Left cardiac atrium (tissue), 4 donors: ENCODE measurements at regions not wholly inside any gene's neighbourhood (a gene's known extent, or its start where the extent isn't known, plus 50 kb on each side); places are given as distances from the start of the nearest gene placed in this dataset.
"Not testable (repeated sequence)": the region's sequence is repeated elsewhere in the genome, so short reads cannot be mapped to it uniquely, and the experiment has no call there.

ENCODE experiments used
- ATAC-seq, 2 donors: fragments of 200-7000 bp; cut with Tn5 transposase; one replicate each; pipeline ENCODE4 v1.9.1; 2020; ENCODE audit warnings: mild to moderate bottlenecking in 2 of 2, moderate library complexity in 2 of 2
- DNase-seq: peaks from one replicate; pipeline ENCODE4 v3.0.0-alpha.2; 2020
- intact Hi-C, 2 donors: fragments of 100-400 bp; cut with DNase I; formaldehyde crosslinking; loops; one replicate each; pipeline versions ENCODE4 v1.14.1 to v1.15.1; 2022 to 2023
- donor health status: DM: no; HTN: yes; CAD: no.
- donor health status: DM: no; HTN: yes; CAD: no; lungs with severe emphysema.
- donor health status: DM: yes; HTN: yes; CAD: no.
- donor health status: Dilated cardiomyopathy.

GRCh38 chrX:7432901-7433300 is 284.9 kb upstream of the PUDP start:
- no peak for ATAC-seq
- intact Hi-C loops = no loop called here
- no peak for DNase-seq

DNA sequence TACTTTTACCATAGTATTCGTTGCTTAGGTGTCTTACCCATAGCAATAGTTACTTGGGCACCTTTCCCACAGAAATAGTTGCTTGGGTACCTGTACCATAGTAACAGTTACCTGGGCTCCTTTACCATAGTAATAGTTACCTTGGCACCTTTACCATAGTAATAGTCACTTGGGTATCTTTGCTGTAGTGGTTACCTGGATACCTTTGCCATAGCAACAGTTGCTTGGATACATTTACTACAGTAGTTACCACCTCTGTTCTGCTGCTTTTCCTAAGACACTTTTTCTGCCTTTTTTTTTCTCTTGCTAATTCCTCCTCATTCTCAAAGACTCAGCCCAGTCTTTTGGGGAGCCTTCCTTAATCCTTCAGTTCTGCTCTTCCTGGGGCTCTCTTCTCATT is 272.8 kb upstream of the PUDP start:
- no peak for ATAC-seq
- intact Hi-C loops = no loop called here
- no peak for DNase-seq

DNA sequence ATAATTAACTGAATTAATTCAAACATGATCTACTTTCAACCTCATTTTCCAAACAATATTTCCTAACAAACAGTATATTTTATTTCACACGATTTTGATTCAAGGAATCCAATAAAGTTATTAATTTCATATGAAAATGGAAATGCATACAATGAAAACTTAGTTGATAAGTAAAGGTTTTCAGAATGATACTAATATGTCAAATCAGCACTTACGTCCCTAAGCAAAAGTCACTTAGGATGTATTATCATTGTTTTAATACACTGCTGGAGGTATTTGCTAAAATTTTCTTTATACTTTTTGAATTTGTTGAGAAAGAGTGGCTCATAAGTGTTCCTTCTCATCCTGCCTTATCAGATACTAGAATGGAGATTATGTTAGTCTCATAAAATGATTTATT is 266.8 kb upstream of the PUDP start:
- DNase-seq (no peak), ATAC-seq (no peak)
- intact Hi-C loops = no loop called here

GRCh38 chrX:7412840-7413239 is 264.9 kb upstream of the PUDP start:
- DNase-seq = no peak
- no peak for ATAC-seq
- intact Hi-C loops = no loop called here

- ATAC-seq (no peak), DNase-seq (no peak)
- intact Hi-C loops = no loop called here
Measured at GRCh38 chrX:7409866-7410265, 261.9 kb upstream of the PUDP start.

DNA sequence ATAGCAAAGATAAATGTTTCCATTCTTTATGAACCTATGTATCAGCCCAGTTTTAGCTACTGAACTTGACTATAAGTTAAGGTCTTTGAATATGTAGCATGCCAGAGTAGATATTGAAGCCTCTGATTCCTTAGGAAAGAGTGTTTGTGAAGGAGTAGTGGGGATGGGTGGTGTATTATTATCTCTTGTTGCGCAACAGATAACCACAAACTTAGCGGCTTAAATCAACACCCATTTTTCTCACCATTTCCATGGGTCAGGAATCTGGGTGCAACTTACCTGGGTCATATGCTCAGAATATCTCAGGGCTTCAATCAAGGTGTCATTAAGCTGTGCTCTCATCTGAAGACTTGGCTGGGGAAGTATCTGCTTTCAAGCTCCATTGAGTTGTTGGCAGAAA is 251.4 kb upstream of the PUDP start:
- ATAC-seq (no peak), DNase-seq (no peak)
- intact Hi-C loops = no loop called here

- intact Hi-C loops = no loop called here
- ATAC-seq = no peak
- no peak for DNase-seq
Measured at GRCh38 chrX:7390441-7390840, 242.5 kb upstream of the PUDP start.

- intact Hi-C loops = no loop called here
- ATAC-seq = no peak
- DNase-seq = no peak
Measured at GRCh38 chrX:7389576-7389975, 241.6 kb upstream of the PUDP start.

- DNase-seq (no peak), ATAC-seq (no peak)
- intact Hi-C loops = no loop called here
Measured at GRCh38 chrX:7385131-7385530, 237.2 kb upstream of the PUDP start.

DNA sequence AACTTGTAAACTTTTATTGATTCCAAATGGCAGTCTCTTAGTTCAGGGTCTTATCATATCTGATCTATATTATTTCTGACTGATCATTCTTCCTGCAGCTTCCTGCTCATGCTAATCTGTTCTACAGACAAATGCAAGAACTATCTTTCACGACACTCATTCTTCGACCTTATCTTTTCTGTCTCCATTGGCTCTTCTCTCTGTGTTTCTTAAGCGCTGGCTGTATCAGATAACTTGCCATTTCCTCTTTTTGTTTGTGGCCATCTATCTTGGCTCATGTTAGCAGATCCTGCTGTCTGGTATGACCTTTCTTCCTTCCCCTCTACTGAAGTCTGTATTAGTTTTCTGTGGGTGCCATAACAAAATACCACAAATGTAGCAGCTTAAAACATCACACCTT is 230.5 kb upstream of the PUDP start:
- ATAC-seq = no peak
- intact Hi-C loops = no loop called here
- DNase-seq = no peak

DNA sequence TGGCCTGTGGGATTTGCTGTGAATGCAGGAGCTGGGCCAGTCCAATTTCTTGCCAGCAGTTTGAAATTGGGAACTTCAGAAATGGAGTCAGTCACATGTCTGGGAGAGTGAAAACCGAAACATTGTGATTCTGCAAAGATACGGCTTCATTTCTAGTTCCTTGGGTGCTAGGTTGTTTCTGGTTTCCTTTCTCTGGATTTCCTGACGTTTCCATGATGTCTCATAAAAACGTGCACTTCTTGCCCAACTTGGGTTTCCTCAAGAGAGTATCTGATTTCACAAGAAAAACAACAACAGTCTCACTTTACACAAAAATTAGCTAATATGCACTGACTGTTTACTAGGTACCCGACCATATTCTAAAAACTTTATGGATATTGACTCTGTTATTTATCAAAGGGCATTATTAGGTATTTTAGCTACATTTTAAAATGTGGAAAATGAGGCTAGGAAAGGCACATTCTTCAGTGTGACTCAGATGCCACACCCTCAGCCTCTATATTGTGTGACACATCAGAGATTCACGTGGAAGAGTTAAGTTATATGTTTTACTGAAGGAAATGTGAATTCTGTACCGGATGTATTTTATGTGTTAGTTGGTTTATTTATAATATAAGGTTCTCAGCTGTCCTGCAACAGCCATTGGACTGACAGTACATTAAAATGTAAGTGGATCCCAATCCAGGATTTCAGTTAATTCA is 225.0 kb upstream of the PUDP start:
- ATAC-seq (no peak), DNase-seq (no peak)
- intact Hi-C loops = no loop called here

DNA sequence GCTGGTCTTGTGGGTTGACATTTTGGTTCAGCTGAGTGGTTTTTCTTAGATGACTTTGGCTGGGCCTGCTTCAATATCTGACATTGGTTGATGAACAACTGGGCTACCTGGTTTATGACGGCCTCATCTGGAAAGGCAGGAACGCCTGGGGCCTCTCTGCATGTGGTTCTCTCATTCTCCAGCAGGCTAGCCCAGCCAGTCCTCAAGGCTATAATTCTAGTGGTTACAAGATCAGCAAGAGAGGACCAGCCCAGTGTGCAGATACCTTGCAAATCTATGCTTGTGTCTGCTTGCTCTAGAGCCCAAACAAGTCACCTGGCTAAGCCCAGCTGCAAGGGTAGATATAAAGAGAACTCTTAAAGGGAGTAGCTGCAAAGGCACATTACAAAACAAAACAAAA is 214.2 kb upstream of the PUDP start:
- DNase-seq (no peak), ATAC-seq (no peak)
- intact Hi-C loops = no loop called here

- no peak for ATAC-seq
- intact Hi-C loops = no loop called here
- DNase-seq = no peak
Measured at GRCh38 chrX:7351926-7352325, 204.0 kb upstream of the PUDP start.

- ATAC-seq (no peak), DNase-seq (no peak)
- intact Hi-C loops = no loop called here
Measured at GRCh38 chrX:7347465-7347864, 199.5 kb upstream of the PUDP start.

- no peak for ATAC-seq
- intact Hi-C loops = no loop called here
Measured at GRCh38 chrX:7346021-7346420, 198.1 kb upstream of the PUDP start.

GRCh38 chrX:7343181-7343580 is 195.2 kb upstream of the PUDP start:
- DNase-seq = no peak
- no peak for ATAC-seq
- intact Hi-C loops = no loop called here

More at GRCh38 chrX:7346021-7346420, 198.1 kb upstream of the PUDP start:
- no peak for DNase-seq

- DNase-seq, intact Hi-C loops, ATAC-seq: not testable (repeated sequence)
Measured at GRCh38 chrX:7335816-7336362, 187.9 kb upstream of the PUDP start.

DNA sequence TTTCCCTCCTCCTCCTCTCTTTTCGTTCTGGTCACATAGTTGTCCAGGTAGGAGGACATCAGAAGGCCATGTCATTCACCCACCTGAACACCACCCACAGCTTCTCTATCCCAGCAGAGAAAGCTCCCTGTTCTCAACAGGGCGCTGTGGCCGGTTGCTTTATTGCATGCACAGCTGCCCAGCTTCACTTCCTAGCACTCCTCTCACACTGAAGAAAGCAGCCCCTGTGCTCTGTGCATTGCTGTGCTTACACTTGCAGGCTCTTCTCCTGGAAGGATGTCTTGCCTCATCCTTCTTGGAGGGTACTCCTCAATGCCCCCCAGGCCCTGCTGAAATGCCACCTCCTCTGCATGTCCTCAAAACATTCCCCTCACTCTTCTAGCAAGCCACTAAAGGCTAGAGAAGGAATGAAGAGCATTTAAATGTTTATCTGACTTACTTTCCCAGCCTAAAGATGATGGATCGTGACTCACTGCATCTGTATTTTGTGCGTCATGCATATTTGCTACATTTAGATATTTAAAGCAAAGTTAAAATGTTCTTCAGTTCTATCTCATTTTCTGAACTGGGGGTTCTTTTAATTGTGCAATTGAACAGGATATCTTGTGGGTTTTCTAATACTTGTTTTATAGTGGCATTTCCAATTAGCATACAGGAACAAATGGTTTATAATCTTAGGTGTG is 186.4 kb upstream of the PUDP start:
- DNase-seq = no peak
- no peak for ATAC-seq
- intact Hi-C loops = no loop called here

DNA sequence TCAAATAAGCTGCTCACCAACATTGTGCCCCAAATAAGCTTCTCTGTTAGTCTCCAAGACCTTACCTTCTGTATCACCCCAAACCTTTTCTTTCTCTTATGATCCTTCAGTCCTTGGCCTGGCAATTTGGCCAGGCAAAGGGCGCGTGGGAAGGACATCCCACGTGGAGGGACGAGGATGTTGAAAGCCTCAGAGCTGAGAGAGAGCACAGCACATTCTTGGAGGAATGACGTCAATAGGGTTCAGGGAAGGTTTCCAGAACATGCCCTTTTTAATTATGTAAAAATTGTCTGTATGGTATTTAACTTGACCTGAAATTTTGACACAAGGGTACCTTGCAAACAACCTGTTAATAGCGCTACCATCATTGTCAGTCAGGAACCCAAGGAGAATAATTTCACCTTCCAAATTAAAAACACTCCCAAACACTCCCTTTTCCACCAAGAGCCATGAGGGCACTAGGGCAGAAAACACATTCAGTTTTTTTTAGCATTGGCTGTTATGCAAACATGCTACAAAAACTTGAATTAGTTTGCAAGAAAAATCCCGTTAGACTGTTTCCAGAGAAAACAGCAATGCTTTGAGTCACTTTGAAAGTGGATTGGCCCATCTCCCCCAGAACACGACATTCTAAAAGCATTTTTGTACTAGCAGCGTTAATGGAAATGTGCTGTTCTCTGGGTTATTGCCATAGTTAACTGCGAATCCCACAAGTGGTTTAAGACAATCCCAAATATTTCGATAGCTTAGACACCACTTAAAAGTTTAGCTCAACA is 183.2 kb upstream of the PUDP start:
- DNase-seq (peak; percentile 43), ATAC-seq (peak; percentile 80 to 86)
- intact Hi-C loops = no loop called here

DNA sequence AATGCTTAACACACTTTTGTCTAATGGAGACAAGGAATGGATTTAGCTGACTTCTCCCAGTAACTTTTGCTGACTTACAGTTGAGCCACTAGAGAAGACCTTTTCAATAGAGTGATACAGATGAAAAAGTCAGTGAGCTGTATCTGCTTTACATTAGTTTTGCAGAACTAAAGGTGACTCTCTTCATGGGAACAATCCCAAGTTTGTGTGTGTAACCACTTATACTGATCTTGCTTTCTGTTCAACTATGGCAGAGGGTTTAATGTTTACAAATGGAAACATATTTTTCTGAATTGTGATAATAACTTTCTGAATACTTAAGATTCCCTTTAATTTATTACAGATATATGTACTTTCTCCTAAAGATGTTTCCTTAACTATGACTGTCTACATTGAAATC is 182.6 kb upstream of the PUDP start:
- DNase-seq = no peak
- intact Hi-C loops = no loop called here
- no peak for ATAC-seq
